LNCAP (cell line): ENCODE measurements at regions not wholly inside any gene's neighbourhood (a gene's known extent, or its start where the extent isn't known, plus 50 kb on each side); places are given as distances from the start of the nearest gene placed in this dataset.
A peak's percentile ranks its signal among the peaks of the same experiment; 100 is the strongest.

ENCODE experiments used
- TF ChIP-seq, protein P1 (sequence below): fragments of 450-650 bp; IDR thresholded peaks from 2 replicates; pipeline ENCODE4 v1.5.1; 2017; ENCODE audit warnings: mild to moderate bottlenecking

- TF ChIP-seq, protein P1, sequence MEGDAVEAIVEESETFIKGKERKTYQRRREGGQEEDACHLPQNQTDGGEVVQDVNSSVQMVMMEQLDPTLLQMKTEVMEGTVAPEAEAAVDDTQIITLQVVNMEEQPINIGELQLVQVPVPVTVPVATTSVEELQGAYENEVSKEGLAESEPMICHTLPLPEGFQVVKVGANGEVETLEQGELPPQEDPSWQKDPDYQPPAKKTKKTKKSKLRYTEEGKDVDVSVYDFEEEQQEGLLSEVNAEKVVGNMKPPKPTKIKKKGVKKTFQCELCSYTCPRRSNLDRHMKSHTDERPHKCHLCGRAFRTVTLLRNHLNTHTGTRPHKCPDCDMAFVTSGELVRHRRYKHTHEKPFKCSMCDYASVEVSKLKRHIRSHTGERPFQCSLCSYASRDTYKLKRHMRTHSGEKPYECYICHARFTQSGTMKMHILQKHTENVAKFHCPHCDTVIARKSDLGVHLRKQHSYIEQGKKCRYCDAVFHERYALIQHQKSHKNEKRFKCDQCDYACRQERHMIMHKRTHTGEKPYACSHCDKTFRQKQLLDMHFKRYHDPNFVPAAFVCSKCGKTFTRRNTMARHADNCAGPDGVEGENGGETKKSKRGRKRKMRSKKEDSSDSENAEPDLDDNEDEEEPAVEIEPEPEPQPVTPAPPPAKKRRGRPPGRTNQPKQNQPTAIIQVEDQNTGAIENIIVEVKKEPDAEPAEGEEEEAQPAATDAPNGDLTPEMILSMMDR: peak; percentile 79
Measured at GRCh38 chr5:106875591-106876297, 795.0 kb downstream of the EFNA5 start.

DNA sequence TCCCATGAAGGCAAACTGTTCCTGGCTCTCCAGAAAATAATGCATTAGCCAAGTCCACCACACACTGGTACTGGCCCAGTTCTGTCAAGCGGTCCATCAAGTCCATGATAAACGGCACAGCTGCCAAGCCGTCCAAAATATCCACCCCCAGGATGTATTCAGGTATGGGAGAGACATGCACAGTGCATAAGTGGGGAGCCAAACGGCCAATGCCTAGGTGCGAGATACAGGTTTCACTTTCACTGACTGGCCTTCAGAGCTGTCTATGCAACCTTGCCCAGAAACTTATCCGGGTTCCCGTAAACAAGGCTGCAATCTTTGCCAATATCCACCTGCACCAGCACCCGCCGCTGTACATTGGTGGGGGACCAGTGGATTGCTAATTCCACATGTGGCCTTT is 795.8 kb downstream of the EFNA5 start:
- TF ChIP-seq, protein P1: no peak

- TF ChIP-seq, protein P1: no peak
Measured at GRCh38 chr5:106874531-106874930, 796.2 kb downstream of the EFNA5 start.

GRCh38 chr5:106873568-106873967 is 797.2 kb downstream of the EFNA5 start:
- TF ChIP-seq, protein P1: no peak

DNA sequence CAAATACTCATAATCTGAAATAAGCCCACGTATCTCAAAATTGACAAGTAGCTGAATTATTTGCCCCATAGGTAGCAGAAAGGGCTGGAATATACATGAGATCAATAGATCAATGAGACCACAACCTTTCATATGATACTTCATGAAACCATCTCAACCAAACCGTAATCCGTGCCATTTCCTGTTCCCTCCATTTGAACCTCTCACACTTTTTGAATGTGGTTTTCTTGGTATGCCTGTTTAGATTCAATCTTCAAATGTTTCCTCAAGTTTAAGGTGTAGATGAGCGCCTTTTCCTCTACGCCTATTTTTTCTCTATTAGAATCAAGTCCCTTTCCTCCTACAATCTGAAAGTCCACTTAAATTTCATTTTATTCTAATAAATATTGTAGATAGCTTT is 805.5 kb downstream of the EFNA5 start:
- TF ChIP-seq, protein P1: no peak

GRCh38 chr5:106862450-106863193 is 808.1 kb downstream of the EFNA5 start:
- TF ChIP-seq, protein P1: no peak

DNA sequence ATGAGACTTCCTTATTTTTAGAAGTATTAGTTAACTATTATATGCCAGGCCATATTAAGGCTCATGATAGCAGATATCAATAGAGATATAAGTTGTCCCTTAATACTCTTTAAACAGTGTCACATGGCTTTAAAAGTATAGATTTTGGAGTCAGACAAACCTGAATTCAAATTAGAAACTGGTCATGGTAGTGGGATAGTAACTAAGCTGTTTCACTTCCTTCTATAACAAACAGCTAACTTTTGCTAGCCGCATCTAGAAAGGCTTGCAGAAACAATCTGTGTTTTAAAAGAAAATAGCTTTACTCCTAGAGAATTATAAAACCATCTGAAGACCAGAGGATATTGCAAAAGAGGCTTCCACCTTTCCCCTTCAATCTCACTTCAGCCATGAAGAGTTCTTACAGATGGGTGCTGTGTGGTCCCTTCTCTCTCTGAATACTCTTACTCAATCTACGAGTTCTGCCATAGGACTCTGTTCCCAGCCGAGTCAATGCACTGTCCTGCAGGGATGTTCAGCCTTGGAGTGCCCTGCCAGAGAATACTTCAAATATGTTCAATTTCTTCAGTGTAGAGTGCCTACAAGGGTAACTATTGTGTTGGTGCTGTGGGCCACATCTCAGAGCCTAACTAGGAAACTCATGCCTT is 810.2 kb downstream of the EFNA5 start:
- TF ChIP-seq, protein P1: no peak
